ENCODE measurements at regions not wholly inside any gene's neighbourhood (a gene's known extent, or its start where the extent isn't known, plus 50 kb on each side); places are given as distances from the start of the nearest gene placed in this dataset.

DNA sequence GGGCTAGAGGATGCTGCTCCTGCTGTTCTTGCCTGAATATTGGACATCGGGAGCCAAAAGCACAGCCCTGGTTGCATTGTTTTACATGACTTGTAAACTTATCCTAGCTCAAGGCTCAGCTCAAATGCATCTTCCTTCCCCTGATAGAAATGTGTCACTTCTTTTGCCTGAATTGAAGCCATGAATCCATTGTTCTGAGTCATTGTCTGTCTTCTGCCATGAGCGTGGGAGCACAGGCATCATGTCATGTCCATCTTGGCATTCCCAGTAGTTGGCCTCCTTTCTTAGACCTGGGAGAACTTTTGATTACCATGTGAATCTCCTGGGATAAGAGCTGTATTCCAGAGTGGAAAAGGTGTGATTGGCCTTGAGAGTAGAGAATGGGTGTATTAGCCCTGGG lies 54.1 kb upstream of the OPN4 start (continued):
- no peak for TF ChIP-seq SRF (IDR thresholded peaks at IDR 0.05; ENCODE audit: low read depth)
- TF ChIP-seq SP1 (IDR thresholded peaks at IDR 0.05; ENCODE audit: low read depth), result no peak
- no peak for TF ChIP-seq CBX3 (IDR thresholded peaks at IDR 0.05; ENCODE audit: low read depth)
- TF ChIP-seq POLR2AphosphoS5 (IDR thresholded peaks at IDR 0.05; ENCODE audit: low read depth, low read length), result no peak

DNA sequence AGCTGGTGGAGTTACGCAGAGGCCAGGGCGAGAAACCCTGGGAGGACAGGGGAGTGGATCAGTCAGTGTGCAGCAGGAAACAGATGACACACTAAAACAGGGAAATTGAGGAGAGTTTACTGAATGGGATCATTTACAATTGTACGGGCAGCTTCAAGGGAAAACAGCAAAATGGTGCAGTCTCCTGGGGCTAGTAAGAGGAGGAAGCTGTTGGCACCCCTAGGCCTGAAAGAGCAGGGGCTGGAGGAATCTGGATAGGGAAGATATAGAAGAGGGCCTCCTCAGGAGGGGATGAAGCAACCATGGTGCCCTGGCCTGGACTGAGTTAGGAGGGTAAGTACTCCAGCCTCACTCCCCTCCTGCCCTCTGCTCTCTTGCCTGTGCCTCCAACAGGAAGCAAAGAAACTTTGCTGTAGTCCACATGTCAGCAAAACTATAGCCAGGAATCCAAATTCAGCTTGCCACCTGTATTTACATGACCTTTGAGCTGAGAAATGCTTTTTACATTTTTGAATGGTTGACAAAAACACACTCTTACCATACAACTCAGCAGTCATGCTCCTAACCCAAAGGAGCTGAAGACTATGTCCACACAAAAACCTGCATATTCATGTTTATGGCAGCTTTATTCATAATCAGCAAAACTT lies 52.3 kb upstream of the OPN4 start:
- H3K4me1 ChIP-seq (ENCODE audit: control insufficient read depth in 1 of 2, insufficient read depth in 2 of 2, low read length in 2 of 2), result peaks cover 0 to 12% of the 10 kb centered on the region in 2 experiments; a peak in 1 of 4 replicates
- H3K9me2 ChIP-seq (ENCODE audit: insufficient read depth), result no peaks in the 10 kb centered on the region
- no TSS peak for BruUV-seq (replicated peaks)
- POLR2A ChIA-PET, result no interaction called here
- no peak for TF ChIP-seq FOSL1 (IDR thresholded peaks at IDR 0.05; ENCODE audit: low read depth)
- H3K79me2 ChIP-seq (ENCODE audit: insufficient read depth, low read length), result no peaks in the 10 kb centered on the region
- H3K27me3 ChIP-seq (ENCODE audit: insufficient read depth, low read length), result no peaks in the 10 kb centered on the region
- no peak overlapping the region for H3K4me2 ChIP-seq (ENCODE audit: low read length)
- no peak overlapping the region for H3K27ac ChIP-seq (ENCODE audit: low read depth, low read length)
- H3K9me3 ChIP-seq (ENCODE audit: control insufficient read depth in 1 of 2, insufficient read depth in 1 of 2, low read depth in 1 of 2, low read length in 2 of 2), result no peaks in the 10 kb centered on the region
- intact Hi-C loops (cut with micrococcal nuclease), result no loop called here
- H4K20me1 ChIP-seq (ENCODE audit: insufficient read depth), result no peaks in the 10 kb centered on the region
- RAD21 ChIA-PET (ENCODE audit: low non-redundant PET in 1 of 2, low total read pairs in 2 of 2, uncharacterized antibody in 2 of 2, unreplicated experiment in 2 of 2), result no interaction called here
- DNase-seq (ENCODE audit: low read depth, low spot score), result no peak
- H3K36me3 ChIP-seq (ENCODE audit: control insufficient read depth in 1 of 2, insufficient read depth in 2 of 2, low read length in 2 of 2), result no peaks in the 10 kb centered on the region
- H3K4me3 ChIP-seq (replicated peaks in 1 of 2; ENCODE audit: low read depth in 1 of 2, low read length in 2 of 2), result no peak overlapping the region
- CTCF ChIA-PET, result interaction anchor here (1.5 to 1.6 kb wide), 2 partner anchors 10 to 17 kb away, joined by 3 to 6 read pairs; no protein-coding TSS in a partner anchor
- ATAC-seq, result no peak
- no peak overlapping the region for H2AFZ ChIP-seq (ENCODE audit: low read depth, low read length, poor library complexity, severe bottlenecking)
- no peak overlapping the region for H3K9ac ChIP-seq (ENCODE audit: low read length)

DNA sequence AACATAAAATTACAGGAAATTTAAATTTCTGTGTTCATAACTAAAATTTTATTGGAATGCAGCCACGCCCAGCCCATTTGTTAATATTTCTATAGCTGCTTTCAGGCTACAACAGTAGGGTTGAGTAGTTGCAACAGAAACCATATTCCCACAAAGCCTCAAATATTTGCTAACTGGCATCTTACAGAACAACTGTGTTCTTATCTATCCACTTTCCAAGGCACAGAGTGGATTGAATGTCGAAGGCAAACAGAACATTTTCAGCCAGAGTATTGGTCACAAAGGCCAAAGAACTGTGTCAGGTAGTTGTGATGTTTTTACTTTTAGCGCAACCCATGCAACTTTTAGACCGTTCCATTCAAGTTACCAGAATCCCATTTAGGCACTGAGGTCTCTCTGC lies 51.1 kb upstream of the OPN4 start:
- intact Hi-C loops (cut with micrococcal nuclease), result no loop called here
- Histone ChIP-seq H3K9me3 (ENCODE audit: control insufficient read depth in 1 of 2, insufficient read depth in 1 of 2, low read depth in 1 of 2, low read length in 2 of 2) (peaks cover 0 to 4% of the 10 kb centered on the region in 2 experiments; a peak in 1 of 4 replicates), H3K4me3 (replicated peaks in 1 of 2; ENCODE audit: low read depth in 1 of 2, low read length in 2 of 2) (no peak overlapping the region), H3K4me1 (ENCODE audit: control insufficient read depth in 1 of 2, insufficient read depth in 2 of 2, low read length in 2 of 2) (peaks cover 0 to 12% of the 10 kb centered on the region in 2 experiments; a peak in 1 of 4 replicates), H3K9me2 (ENCODE audit: insufficient read depth) (no peaks in the 10 kb centered on the region), H3K36me3 (ENCODE audit: control insufficient read depth in 1 of 2, insufficient read depth in 2 of 2, low read length in 2 of 2) (no peaks in the 10 kb centered on the region), H2AFZ (ENCODE audit: low read depth, low read length, poor library complexity, severe bottlenecking) (no peak overlapping the region), H3K79me2 (ENCODE audit: insufficient read depth, low read length) (no peaks in the 10 kb centered on the region), H3K4me2 (ENCODE audit: low read length) (no peak overlapping the region), H3K27me3 (ENCODE audit: insufficient read depth, low read length) (no peaks in the 10 kb centered on the region), H3K27ac (ENCODE audit: low read depth, low read length) (no peak overlapping the region), H3K9ac (ENCODE audit: low read length) (no peak overlapping the region), H4K20me1 (ENCODE audit: insufficient read depth) (no peaks in the 10 kb centered on the region)
- CTCF ChIA-PET, result interaction anchor here (1.6 kb wide), 1 partner anchor 18 kb away, joined by 6 read pairs; no protein-coding TSS in a partner anchor
- RAD21 ChIA-PET (ENCODE audit: low non-redundant PET in 1 of 2, low total read pairs in 2 of 2, uncharacterized antibody in 2 of 2, unreplicated experiment in 2 of 2), result no interaction called here
- TF ChIP-seq EGR1 (IDR thresholded peaks at IDR 0.05; ENCODE audit: low read depth) (no peak), ZNF274 (IDR thresholded peaks at IDR 0.05; ENCODE audit: low read depth, low read length) (no peak), EZH2phosphoT487 (IDR thresholded peaks at IDR 0.05; ENCODE audit: borderline replicate concordance) (no peak)
- TF ChIP-seq, protein P1, sequence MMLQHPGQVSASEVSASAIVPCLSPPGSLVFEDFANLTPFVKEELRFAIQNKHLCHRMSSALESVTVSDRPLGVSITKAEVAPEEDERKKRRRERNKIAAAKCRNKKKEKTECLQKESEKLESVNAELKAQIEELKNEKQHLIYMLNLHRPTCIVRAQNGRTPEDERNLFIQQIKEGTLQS (IDR thresholded peaks at IDR 0.05), result no peak
- POLR2A ChIA-PET, result no interaction called here
- ATAC-seq (no peak), DNase-seq (ENCODE audit: low read depth, low spot score) (no peak)
- no TSS peak for BruUV-seq (replicated peaks)

Data from HCT116 (cell line).